NCI-H748 (cell line): ENCODE measurements at regions not wholly inside any gene's neighbourhood (a gene's known extent, or its start where the extent isn't known, plus 50 kb on each side); places are given as distances from the start of the nearest gene placed in this dataset.
A peak's percentile ranks its signal among the peaks of the same experiment; 100 is the strongest.
"Not testable (repeated sequence)": the region's sequence is repeated elsewhere in the genome, so short reads cannot be mapped to it uniquely, and the experiment has no call there.

Source experiments
- DNase-seq: peaks from one replicate; lab custom pipeline; 2025; ENCODE audit not compliant: unreplicated experiment; lab: John Stamatoyannopoulos, UW

GRCh38 chr4:62571494-62571893, 1371.4 kb downstream of the ADGRL3 start:
- no peak for DNase-seq

GRCh38 chr4:62560858-62561257, 1360.7 kb downstream of the ADGRL3 start:
- DNase-seq, result no peak

GRCh38 chr4:62550121-62550520, 1350.0 kb downstream of the ADGRL3 start:
- DNase-seq, result no peak

- DNase-seq, result no peak
Observed at GRCh38 chr4:62549601-62550000, 1349.5 kb downstream of the ADGRL3 start.

- DNase-seq, result no peak
Observed at GRCh38 chr4:62548765-62549164, 1348.6 kb downstream of the ADGRL3 start.

- no peak for DNase-seq
Observed at GRCh38 chr4:62548108-62548524, 1348.0 kb downstream of the ADGRL3 start.

GRCh38 chr4:62544428-62544827, 1344.3 kb downstream of the ADGRL3 start:
- no peak for DNase-seq

GRCh38 chr4:62543002-62543401, 1342.9 kb downstream of the ADGRL3 start:
- DNase-seq, result no peak

GRCh38 chr4:62533573-62533972, 1333.4 kb downstream of the ADGRL3 start:
- DNase-seq, result no peak

GRCh38 chr4:62531731-62532130, 1331.6 kb downstream of the ADGRL3 start:
- DNase-seq, result no peak

GRCh38 chr4:62531264-62531663, 1331.1 kb downstream of the ADGRL3 start:
- DNase-seq, result no peak

GRCh38 chr4:62528874-62529273, 1328.7 kb downstream of the ADGRL3 start:
- no peak for DNase-seq

- DNase-seq, result no peak
Observed at GRCh38 chr4:62526671-62527070, 1326.5 kb downstream of the ADGRL3 start.

- DNase-seq, result no peak
Observed at GRCh38 chr4:62523256-62523655, 1323.1 kb downstream of the ADGRL3 start.

- no peak for DNase-seq
Observed at GRCh38 chr4:62522273-62522672, 1322.1 kb downstream of the ADGRL3 start.

GRCh38 chr4:62517716-62518115, 1317.6 kb downstream of the ADGRL3 start:
- no peak for DNase-seq

GRCh38 chr4:62513306-62513705, 1313.2 kb downstream of the ADGRL3 start:
- peak; percentile 4 for DNase-seq

- no peak for DNase-seq
Observed at GRCh38 chr4:62512271-62512670, 1312.1 kb downstream of the ADGRL3 start.

- no peak for DNase-seq
Observed at GRCh38 chr4:62510228-62510627, 1310.1 kb downstream of the ADGRL3 start.

- no peak for DNase-seq
Observed at GRCh38 chr4:62500296-62500695, 1300.2 kb downstream of the ADGRL3 start.

GRCh38 chr4:62495032-62495431, 1294.9 kb downstream of the ADGRL3 start:
- no peak for DNase-seq

- not testable (repeated sequence) for DNase-seq
Observed at GRCh38 chr4:62491756-62492155, 1291.6 kb downstream of the ADGRL3 start.

GRCh38 chr4:62490635-62491034, 1290.5 kb downstream of the ADGRL3 start:
- no peak for DNase-seq

GRCh38 chr4:62487016-62487415, 1286.9 kb downstream of the ADGRL3 start:
- DNase-seq, result no peak
